Kidney epithelial cell (primary cell): ENCODE measurements at regions not wholly inside any gene's neighbourhood (a gene's known extent, or its start where the extent isn't known, plus 50 kb on each side); places are given as distances from the start of the nearest gene placed in this dataset.

Source experiments
- DNase-seq: peaks from one replicate; pipeline ENCODE4 v3.0.0-alpha.2; 2010; ENCODE audit warnings: low read depth
- H3K27me3 ChIP-seq: 2 replicates; pipeline ENCODE4 v1.6.0; 2011; ENCODE audit warnings: low read length; ENCODE audit not compliant: control insufficient read depth, insufficient read depth
- H3K36me3 ChIP-seq: 2 replicates; pipeline ENCODE4 v1.5.1; 2011; ENCODE audit warnings: low read length; ENCODE audit not compliant: control insufficient read depth, insufficient read depth
- H3K4me3 ChIP-seq: 2 replicates; pipeline ENCODE4 v1.5.1; 2011; ENCODE audit warnings: low read depth, mild to moderate bottlenecking, control low read depth, low read length
- TF ChIP-seq, protein P1 (sequence below): IDR thresholded peaks from 2 replicates; pipeline ENCODE4 v1.5.1; 2011; ENCODE audit warnings: mild to moderate bottlenecking, moderate library complexity, low read length, control low read depth, inconsistent platforms; ENCODE audit not compliant: insufficient read depth, poor library complexity, severe bottlenecking

DNA sequence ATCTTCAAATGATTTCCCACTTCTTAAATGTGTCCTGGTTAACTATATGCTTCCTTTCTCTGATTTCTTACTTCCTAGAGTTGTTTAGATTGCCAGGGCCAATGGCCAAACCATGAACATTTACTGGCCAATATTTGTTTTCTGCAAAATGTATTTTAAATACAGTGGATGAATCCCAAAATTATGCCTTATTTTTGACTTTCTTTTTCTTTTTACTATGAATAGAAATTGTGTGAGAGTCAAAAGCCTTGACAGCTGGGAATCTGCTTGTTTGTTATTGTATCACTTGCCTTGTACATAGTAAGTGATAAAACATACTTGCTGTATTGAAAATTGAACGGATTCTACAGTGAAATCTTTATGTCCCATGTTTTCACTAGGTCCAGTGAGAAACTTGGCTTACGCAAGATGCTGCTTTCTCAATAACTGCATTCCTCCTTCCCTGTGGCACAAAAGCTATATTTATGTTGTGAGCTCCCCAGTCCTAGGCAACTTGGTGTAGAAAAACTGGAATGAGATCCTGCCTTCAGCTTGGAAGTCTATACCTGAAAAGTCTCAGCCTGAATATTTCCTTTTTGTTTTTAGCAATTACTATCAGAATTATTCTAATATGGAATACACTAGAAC, 295.2 kb downstream of the EPHA7 start:
- DNase-seq = no peak
- Histone ChIP-seq H3K4me3 (no peak overlapping the region), H3K36me3 (no peaks in the 10 kb centered on the region), H3K27me3 (no peaks in the 10 kb centered on the region)
- TF ChIP-seq, protein P1, sequence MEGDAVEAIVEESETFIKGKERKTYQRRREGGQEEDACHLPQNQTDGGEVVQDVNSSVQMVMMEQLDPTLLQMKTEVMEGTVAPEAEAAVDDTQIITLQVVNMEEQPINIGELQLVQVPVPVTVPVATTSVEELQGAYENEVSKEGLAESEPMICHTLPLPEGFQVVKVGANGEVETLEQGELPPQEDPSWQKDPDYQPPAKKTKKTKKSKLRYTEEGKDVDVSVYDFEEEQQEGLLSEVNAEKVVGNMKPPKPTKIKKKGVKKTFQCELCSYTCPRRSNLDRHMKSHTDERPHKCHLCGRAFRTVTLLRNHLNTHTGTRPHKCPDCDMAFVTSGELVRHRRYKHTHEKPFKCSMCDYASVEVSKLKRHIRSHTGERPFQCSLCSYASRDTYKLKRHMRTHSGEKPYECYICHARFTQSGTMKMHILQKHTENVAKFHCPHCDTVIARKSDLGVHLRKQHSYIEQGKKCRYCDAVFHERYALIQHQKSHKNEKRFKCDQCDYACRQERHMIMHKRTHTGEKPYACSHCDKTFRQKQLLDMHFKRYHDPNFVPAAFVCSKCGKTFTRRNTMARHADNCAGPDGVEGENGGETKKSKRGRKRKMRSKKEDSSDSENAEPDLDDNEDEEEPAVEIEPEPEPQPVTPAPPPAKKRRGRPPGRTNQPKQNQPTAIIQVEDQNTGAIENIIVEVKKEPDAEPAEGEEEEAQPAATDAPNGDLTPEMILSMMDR = no peak

DNA sequence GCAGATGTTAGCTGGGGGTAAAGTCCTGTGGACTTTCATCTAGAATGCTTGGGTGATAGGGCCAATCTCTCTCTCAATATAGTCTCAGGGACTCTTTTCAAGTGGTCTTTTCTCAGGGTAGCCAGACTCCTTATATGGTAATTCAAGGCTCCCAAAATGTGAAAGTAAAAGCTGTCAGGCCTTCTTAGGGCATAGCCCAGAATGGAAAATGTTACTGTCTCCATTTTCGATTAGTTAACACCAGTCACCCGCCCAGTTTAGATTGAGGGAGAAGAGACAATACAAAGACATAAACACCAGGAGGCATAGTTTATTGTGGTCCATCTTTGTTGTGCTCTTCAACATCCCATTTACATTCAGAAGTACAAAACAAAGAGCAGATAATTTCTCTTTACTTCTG, 295.8 kb downstream of the EPHA7 start:
- no peak for DNase-seq

DNA sequence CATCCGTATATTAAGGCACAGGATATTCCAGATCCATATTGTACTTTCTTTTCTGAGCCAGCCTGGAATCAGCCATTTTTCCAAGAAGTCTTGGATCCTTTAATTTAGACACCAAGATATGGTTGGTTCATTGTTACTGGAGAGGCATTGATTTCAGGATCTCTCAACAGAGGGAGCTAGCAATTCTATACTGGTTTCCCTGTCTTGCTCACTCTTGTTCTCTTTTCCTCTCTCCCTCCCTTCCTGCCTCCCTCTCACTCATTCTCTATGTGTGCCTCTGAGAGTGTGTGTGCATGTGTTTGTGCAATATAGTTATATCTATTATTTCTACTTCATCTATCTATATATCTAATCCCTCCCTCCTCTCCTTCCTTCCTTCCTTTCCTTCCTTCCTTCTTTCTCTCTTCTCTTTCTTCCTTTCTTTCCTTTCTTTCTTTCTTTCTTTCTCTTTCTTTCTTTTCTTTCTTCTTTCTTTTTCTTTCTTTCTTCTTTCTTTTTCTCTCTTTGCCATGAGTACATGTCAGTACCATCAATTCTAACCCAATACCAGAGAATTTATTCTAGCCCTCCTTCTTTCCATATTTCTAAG, 299.1 kb downstream of the EPHA7 start:
- no peaks in the 10 kb centered on the region for H3K27me3 ChIP-seq
- no peak overlapping the region for H3K4me3 ChIP-seq
- H3K36me3 ChIP-seq = no peaks in the 10 kb centered on the region
- TF ChIP-seq, protein P1 = no peak
- no peak for DNase-seq

More for the DNA sequence above, 295.8 kb downstream of the EPHA7 start:
- TF ChIP-seq, protein P1 = no peak
- no peaks in the 10 kb centered on the region for H3K27me3 ChIP-seq
- no peak overlapping the region for H3K4me3 ChIP-seq
- no peaks in the 10 kb centered on the region for H3K36me3 ChIP-seq

DNA sequence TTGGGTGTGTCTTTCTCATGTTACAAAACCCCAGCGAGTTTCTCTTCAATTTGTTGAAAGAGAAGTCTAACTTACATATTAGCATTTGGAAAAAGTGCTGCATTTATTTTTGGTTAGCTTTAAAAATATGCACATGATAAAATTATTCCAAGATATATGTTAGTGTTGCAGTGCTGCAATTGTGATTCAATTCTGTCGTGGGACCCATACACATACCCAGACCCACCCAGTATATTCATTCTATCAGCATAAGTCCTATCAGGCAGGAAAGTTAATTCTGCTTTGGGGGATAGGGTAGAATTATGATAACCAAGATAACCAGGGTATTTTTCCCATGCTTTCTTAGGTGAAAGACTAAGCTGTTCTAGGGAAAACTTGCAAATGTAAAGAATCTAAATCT, 313.5 kb downstream of the EPHA7 start:
- TF ChIP-seq, protein P1 = no peak
- no peak for DNase-seq
- Histone ChIP-seq H3K36me3 (no peaks in the 10 kb centered on the region), H3K4me3 (no peak overlapping the region), H3K27me3 (no peaks in the 10 kb centered on the region)

DNA sequence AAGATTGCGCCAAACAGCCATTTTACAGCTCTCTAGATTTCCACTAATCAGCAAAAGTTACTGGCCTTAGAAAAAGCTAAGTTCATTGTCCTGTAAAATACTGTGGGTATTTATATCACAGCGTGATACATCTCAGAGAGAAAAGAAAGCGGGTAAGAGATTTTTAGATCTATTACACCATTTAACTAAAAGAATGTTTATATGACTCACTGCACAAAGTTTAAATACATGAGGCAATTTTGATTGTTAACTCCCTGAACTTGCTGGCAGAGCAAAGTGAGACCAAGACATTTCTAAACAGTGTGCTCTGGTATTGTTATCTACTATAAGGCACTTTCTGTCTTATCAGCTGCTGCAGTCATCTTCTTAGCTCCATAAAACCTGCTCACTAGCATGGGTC, 314.3 kb downstream of the EPHA7 start:
- Histone ChIP-seq H3K36me3 (no peaks in the 10 kb centered on the region), H3K27me3 (no peaks in the 10 kb centered on the region), H3K4me3 (no peak overlapping the region)
- no peak for DNase-seq
- TF ChIP-seq, protein P1 = no peak
